Adipocyte (in vitro differentiated cells): ENCODE measurements at regions not wholly inside any gene's neighbourhood (a gene's known extent, or its start where the extent isn't known, plus 50 kb on each side); places are given as distances from the start of the nearest gene placed in this dataset.

ENCODE experiments used
- DNase-seq: peaks from one replicate; pipeline ENCODE4 v3.0.0-alpha.2; 2015; ENCODE audit warnings: low read depth
- H3K27me3 ChIP-seq: replicated peaks from 2 replicates; pipeline ENCODE4 v1.7.0; 2013; ENCODE audit warnings: mild to moderate bottlenecking, low read length, moderate library complexity; ENCODE audit not compliant: control insufficient read depth, insufficient read depth
- H3K36me3 ChIP-seq: 2 replicates; pipeline ENCODE4 v1.7.0; 2013; ENCODE audit warnings: low read length, mild to moderate bottlenecking, moderate library complexity; ENCODE audit not compliant: control insufficient read depth, insufficient read depth, severe bottlenecking
- H3K4me1 ChIP-seq: 2 replicates; pipeline ENCODE4 v1.7.0; 2013; ENCODE audit warnings: mild to moderate bottlenecking, low read length, moderate library complexity; ENCODE audit not compliant: control insufficient read depth, insufficient read depth
- H3K4me3 ChIP-seq: 2 replicates; pipeline ENCODE4 v1.7.0; 2013; ENCODE audit warnings: mild to moderate bottlenecking, low read length, moderate library complexity
- H3K9ac ChIP-seq: 2 replicates; pipeline ENCODE4 v1.7.0; 2013; ENCODE audit warnings: mild to moderate bottlenecking, low read length, moderate library complexity
- H3K9me3 ChIP-seq: 2 replicates; pipeline ENCODE4 v1.7.0; 2013; ENCODE audit warnings: mild to moderate bottlenecking, low read length, moderate library complexity; ENCODE audit not compliant: control insufficient read depth

DNA sequence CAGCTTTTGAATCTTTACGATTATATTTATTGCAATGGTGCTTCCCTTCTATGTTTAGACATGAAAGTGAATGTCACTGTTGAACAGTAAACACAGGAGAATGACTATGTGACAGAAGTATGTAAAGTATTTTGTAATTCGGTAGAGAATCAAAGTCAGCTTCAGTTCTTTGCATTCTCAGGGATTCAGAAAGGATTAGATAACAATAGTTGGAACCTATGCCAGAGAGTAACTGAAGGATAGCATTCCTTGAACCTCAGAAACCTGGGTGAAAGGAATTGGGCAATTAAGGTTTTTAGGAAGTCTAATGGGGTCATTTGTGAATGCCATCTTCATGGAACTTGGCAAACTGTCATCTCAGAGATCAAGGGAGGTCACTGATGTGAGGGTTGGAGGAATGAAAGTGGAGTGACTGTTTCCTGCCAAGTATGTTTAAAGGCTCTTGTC lies 305.3 kb upstream of the DDHD1 start:
- Histone ChIP-seq H3K9me3 (no peaks in the 10 kb centered on the region), H3K4me3 (no peak overlapping the region), H3K27me3 (no peaks in the 10 kb centered on the region), H3K4me1 (peaks cover 16% of the 10 kb centered on the region), H3K9ac (no peak overlapping the region), H3K36me3 (no peaks in the 10 kb centered on the region)
- peak; percentile 73 for DNase-seq

GRCh38 chr14:53456931-53457330 lies 303.8 kb upstream of the DDHD1 start:
- Histone ChIP-seq H3K4me1 (peaks cover 16% of the 10 kb centered on the region), H3K9me3 (no peaks in the 10 kb centered on the region), H3K36me3 (no peaks in the 10 kb centered on the region), H3K4me3 (no peak overlapping the region), H3K9ac (no peak overlapping the region), H3K27me3 (no peaks in the 10 kb centered on the region)
- DNase-seq = no peak

DNA sequence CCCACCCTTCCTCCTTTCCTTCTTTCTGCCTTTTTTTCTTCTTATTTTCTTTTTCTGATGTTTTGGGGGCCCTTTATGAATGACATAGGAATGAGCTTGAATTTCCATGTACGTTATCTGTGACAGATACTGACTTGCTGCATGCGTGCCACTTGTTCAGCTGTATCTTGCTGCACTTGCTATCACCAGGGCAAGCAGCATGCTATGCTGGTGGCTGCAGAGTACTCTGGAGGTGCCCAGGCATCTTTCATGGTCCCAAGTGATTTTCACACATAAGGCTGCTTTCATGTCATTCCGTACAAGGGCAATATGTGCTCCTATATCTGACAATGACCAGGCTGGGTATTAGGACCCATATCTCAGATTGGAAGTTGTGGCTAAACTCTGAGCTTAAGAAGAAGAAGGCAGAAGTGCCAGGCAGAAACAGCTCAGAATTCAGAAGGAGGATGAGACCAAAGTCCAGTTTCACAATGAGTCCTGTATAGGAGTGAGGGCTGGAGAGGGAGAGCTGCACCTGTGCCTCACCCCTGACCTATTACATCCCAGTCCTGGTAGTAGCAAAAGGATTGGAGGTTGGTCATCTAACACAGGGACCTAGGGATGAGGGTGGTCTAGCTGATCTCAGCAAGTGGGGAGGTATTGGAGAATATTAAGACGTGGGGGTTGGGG lies 299.0 kb upstream of the DDHD1 start:
- Histone ChIP-seq H3K27me3 (no peaks in the 10 kb centered on the region), H3K9me3 (no peaks in the 10 kb centered on the region), H3K36me3 (no peaks in the 10 kb centered on the region), H3K4me3 (no peak overlapping the region), H3K4me1 (no peaks in the 10 kb centered on the region), H3K9ac (no peak overlapping the region)
- DNase-seq = no peak

DNA sequence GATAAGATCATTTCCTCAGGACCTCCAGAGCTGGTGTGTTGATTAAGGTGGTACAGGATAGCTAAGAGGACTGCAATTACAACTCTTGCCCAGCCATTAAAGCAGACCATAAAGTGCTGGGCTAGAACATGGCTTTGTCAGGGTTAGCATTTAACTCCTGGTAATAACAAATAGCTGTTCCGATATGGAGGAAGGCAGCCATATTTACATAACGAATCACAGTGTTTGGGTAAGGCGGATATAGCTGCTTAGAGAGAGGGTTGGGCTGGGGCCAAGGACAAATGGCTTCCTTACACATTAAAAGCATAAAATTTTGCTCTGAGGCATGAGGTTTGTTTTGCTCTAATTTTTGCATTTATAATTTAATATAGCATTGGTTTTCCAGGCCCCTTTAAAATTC lies 297.7 kb upstream of the DDHD1 start:
- Histone ChIP-seq H3K4me1 (no peaks in the 10 kb centered on the region), H3K4me3 (no peak overlapping the region), H3K9ac (no peak overlapping the region), H3K9me3 (no peaks in the 10 kb centered on the region), H3K27me3 (no peaks in the 10 kb centered on the region), H3K36me3 (no peaks in the 10 kb centered on the region)
- DNase-seq = no peak

DNA sequence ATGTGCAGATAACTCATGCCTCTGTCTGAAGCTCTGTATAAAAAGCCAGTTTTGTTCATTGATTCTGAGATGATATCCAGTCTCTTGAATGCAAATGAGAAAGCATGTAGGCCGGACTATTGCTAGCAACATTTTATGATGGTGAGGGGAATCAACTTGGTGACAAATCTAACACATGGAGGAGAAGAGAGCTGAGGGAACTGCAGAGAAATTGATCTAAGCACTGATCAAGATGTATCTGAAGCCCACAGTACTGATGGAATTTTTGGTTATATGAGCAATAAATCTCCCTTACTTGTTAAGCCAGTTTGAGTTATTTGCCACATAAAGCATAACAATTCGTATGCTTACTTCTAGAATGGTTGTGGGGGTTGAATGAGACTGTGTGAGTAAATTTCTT lies 295.6 kb upstream of the DDHD1 start:
- Histone ChIP-seq H3K4me1 (no peaks in the 10 kb centered on the region), H3K9me3 (no peaks in the 10 kb centered on the region), H3K27me3 (no peaks in the 10 kb centered on the region), H3K4me3 (no peak overlapping the region), H3K36me3 (no peaks in the 10 kb centered on the region), H3K9ac (no peak overlapping the region)
- no peak for DNase-seq

DNA sequence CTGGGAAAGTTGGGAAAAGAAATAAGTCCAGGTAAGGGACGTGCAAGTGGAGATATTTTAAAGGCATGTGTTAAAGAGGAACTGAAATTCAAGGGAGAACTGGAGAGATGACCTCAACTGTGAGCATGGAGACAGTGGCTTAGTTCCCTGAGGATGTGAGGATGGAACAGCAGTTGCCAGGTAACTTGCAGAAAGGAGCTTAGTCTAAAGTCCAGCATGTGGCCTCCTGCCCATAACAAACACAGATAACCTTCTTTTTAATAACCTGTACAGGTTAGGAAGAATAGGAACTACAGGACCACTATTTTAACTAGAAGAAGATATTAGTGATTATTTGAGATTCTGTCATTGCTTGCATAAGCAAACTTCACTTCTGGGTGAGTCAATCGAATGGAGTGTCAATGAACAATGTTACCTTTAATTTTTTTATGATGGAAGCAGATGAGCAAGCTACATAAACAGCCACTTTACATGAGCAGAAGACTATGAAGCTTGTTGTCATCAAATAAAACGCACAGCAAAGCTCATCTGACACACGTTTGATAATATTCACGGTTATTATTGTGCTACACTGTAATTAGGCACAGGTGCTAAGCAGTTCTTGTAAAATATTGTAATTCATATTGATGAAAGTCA lies 291.7 kb upstream of the DDHD1 start:
- no peaks in the 10 kb centered on the region for H3K9me3 ChIP-seq
- H3K36me3 ChIP-seq = no peaks in the 10 kb centered on the region
- DNase-seq = no peak
- H3K4me1 ChIP-seq = no peaks in the 10 kb centered on the region
- H3K4me3 ChIP-seq = no peak overlapping the region
- no peak overlapping the region for H3K9ac ChIP-seq
- no peaks in the 10 kb centered on the region for H3K27me3 ChIP-seq

DNA sequence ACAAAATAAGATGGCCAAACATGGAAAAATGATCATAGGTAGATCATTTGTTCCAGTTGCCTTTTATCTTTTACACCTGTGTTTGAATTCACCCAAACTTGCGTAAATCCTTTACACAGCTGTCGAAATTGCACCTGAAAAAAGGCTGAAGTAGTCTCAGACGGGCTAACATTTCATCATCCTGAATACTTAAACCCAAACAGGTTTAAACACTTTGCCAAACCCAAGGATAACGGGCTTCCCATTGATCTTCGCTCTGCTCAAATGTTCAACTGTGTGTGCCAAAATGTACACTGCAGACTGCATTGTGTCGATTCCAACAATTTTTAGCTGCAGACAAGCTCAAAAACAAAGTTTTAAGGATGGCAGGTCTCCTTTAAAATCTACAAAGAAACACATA lies 288.7 kb upstream of the DDHD1 start:
- no peaks in the 10 kb centered on the region for H3K27me3 ChIP-seq
- H3K9me3 ChIP-seq = no peaks in the 10 kb centered on the region
- no peak overlapping the region for H3K9ac ChIP-seq
- H3K4me3 ChIP-seq = no peak overlapping the region
- H3K4me1 ChIP-seq = no peaks in the 10 kb centered on the region
- DNase-seq = no peak
- H3K36me3 ChIP-seq = no peaks in the 10 kb centered on the region

DNA sequence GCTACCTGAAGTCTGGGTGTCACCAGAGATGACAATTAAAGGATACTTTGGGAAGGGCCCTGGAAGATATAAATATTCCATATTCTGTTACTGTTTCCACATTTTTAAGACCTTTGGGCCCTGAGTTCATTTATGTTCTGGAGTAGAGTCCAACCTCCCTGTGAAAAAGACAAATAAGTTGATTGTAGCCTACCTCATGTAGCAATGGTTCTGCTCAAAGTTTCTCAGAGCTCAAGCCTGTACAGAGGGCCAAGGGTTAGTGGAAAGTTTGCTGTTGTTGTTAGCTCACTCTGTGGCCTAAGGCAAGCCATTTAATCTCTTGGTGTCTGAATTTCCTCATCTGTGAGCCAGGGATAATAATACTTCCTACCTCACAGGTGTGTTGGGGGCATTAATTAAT lies 284.7 kb upstream of the DDHD1 start:
- H3K36me3 ChIP-seq = no peaks in the 10 kb centered on the region
- H3K27me3 ChIP-seq = no peaks in the 10 kb centered on the region
- no peak for DNase-seq
- peaks cover 4% of the 10 kb centered on the region for H3K9me3 ChIP-seq
- no peak overlapping the region for H3K9ac ChIP-seq
- no peaks in the 10 kb centered on the region for H3K4me1 ChIP-seq
- H3K4me3 ChIP-seq = no peak overlapping the region

DNA sequence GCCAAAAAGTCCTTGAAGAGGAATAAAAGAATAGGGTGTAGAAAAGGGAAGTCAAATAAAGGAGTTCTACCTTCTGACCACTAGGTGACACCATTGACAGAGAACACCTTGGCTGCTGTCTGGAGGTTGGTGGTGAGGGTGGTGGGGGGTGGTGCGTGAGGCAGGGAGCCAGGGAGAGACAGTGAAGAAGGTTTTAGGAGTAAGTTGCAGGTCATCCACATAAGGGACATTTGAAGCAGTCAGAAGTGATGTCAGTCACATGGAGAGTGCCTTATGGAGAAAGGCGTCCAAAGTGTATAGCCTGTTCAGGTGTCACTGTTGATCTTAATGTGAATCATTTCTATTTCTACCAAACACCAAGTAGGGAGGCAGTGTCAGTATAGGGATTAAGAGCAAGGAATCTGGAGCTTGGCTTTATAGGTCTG lies 279.3 kb upstream of the DDHD1 start:
- H3K4me3 ChIP-seq = no peak overlapping the region
- peaks cover 4% of the 10 kb centered on the region for H3K9me3 ChIP-seq
- no peaks in the 10 kb centered on the region for H3K36me3 ChIP-seq
- H3K4me1 ChIP-seq = no peaks in the 10 kb centered on the region
- no peak overlapping the region for H3K9ac ChIP-seq
- H3K27me3 ChIP-seq = no peaks in the 10 kb centered on the region
- peak; percentile 66 for DNase-seq

DNA sequence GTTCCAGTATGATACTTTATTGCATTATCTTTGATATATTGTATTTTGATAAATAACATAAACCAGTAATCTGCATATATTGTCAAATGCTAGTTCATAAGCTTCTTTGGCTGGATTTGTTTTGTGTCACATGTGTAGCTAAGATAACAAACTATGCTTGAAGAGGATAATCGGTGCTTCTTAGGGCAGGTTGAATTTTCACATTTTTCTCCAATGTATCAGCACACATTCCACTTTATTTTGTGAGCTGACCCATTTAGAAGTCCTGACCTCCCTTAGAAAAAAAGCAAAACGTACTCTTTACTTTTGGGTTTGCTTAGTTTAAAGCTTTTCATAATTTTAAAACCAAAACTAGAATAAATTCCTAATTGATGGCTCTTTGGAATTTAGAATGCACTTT lies 277.7 kb upstream of the DDHD1 start:
- H3K9me3 ChIP-seq = peaks cover 4% of the 10 kb centered on the region
- no peak for DNase-seq
- H3K4me3 ChIP-seq = no peak overlapping the region
- H3K27me3 ChIP-seq = no peaks in the 10 kb centered on the region
- no peaks in the 10 kb centered on the region for H3K4me1 ChIP-seq
- H3K9ac ChIP-seq = no peak overlapping the region
- no peaks in the 10 kb centered on the region for H3K36me3 ChIP-seq

DNA sequence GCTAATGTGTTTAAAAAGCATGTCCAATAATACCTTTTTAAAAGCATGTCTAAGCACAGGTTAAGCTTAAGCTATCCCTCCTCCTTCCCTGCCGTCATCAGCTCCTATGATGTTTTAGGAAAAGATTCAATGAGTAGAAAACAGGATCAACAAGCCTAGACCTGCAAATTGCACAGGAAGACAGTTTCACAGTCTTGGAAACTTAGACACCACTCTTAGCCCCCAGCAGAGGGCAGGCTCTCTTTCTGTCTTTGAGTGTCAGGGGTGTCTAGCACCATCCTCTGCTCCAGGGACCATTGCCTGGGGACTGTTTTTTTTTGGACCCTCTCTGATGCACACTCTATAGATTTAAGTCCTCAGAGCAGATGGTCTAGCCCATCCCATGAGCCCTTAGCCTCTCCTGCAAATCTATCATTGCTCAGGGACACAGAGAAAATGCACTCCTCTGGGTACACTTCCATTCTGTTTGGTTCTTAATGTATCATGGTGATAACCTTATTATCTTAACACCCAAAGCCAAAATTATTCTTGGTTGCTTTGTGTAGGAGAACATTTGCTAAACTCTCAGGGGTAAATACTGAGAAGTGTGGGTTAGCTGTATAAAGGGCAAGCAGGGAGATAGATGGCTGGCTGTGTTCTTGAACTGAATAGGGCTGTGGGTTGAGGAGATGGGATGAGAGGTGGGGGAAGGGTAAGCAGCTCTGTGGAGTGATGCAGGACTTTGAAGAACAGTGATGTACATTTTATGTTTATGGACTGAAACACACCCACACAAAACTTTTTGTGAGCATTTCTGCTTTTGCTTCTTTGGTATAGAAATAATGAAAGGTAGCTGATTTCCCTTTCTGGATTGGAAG lies 259.9 kb upstream of the DDHD1 start:
- Histone ChIP-seq H3K27me3 (no peaks in the 10 kb centered on the region), H3K9me3 (no peaks in the 10 kb centered on the region), H3K4me1 (no peaks in the 10 kb centered on the region), H3K4me3 (no peak overlapping the region), H3K36me3 (no peaks in the 10 kb centered on the region), H3K9ac (no peak overlapping the region)
- DNase-seq = no peak
